ENCODE measurements at regions not wholly inside any gene's neighbourhood (a gene's known extent, or its start where the extent isn't known, plus 50 kb on each side); places are given as distances from the start of the nearest gene placed in this dataset.

DNA sequence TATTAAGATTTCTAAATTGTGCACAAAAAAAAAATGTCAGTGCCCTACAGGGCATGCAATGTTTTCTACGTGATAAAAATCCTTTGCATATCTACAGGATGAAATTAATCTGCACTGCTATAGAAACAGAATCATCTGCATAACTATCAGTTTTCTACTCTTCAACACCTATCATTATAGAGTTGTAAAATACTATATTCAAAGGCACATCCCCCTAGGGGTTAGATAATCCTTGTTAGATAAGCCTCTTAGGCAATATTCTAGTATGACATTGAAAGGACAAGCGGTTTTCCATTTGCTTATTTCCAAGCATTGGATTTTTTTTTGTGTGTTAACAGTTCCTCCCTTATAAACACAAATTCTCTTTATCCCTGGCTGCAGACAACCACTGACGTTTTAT lies 98.7 kb upstream of the LAMA2 start:
- DNase-seq: no peak
- intact Hi-C loops (cut with DNase I): no loop called here
- TF ChIP-seq POLR2A (IDR thresholded peaks at IDR 0.05) (no peak), EP300 (IDR thresholded peaks at IDR 0.05) (no peak)
- TF ChIP-seq, protein P1, sequence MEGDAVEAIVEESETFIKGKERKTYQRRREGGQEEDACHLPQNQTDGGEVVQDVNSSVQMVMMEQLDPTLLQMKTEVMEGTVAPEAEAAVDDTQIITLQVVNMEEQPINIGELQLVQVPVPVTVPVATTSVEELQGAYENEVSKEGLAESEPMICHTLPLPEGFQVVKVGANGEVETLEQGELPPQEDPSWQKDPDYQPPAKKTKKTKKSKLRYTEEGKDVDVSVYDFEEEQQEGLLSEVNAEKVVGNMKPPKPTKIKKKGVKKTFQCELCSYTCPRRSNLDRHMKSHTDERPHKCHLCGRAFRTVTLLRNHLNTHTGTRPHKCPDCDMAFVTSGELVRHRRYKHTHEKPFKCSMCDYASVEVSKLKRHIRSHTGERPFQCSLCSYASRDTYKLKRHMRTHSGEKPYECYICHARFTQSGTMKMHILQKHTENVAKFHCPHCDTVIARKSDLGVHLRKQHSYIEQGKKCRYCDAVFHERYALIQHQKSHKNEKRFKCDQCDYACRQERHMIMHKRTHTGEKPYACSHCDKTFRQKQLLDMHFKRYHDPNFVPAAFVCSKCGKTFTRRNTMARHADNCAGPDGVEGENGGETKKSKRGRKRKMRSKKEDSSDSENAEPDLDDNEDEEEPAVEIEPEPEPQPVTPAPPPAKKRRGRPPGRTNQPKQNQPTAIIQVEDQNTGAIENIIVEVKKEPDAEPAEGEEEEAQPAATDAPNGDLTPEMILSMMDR (IDR thresholded peaks at IDR 0.05): no peak
- Histone ChIP-seq H3K36me3 (no peaks in the 10 kb centered on the region), H3K4me1 (ENCODE audit: insufficient read depth) (no peaks in the 10 kb centered on the region), H3K27me3 (no peaks in the 10 kb centered on the region), H3K27ac (no peak overlapping the region), H3K4me3 (no peak overlapping the region), H3K9me3 (no peaks in the 10 kb centered on the region)
- WGBS, 3 donors: 60 to 79% (median 72%) methylated on average over 3 of the region's 3 CpGs

DNA sequence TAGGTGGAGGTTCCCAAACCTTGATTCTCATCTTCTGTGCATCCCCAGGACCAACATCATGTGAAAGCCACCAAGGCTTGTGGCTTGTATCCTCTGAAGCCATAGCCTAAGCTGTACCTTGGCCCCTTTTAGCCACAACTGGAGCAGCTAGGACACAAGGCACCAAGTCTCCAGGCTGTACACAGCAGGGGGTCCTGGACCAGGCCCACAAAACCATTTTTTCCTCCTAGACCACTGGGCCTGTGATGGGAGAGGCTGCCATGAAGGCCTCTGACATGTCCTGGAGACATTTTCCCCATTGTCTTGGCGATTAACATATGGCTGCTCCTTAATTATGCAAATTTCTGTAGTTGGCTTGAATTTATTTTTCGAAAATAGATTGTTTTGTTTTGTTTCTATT lies 114.8 kb upstream of the LAMA2 start:
- 75 to 84% (median 79%) methylated on average over 2 of the region's 2 CpGs for WGBS, 3 donors
- TF ChIP-seq EP300 (IDR thresholded peaks at IDR 0.05): no peak
- TF ChIP-seq, protein P1 (IDR thresholded peaks at IDR 0.05): no peak
- TF ChIP-seq POLR2A (IDR thresholded peaks at IDR 0.05): no peak
- Histone ChIP-seq H3K9me3 (no peaks in the 10 kb centered on the region), H3K27ac (no peak overlapping the region), H3K36me3 (no peaks in the 10 kb centered on the region), H3K4me1 (ENCODE audit: insufficient read depth) (no peaks in the 10 kb centered on the region), H3K27me3 (no peaks in the 10 kb centered on the region), H3K4me3 (no peak overlapping the region)
- intact Hi-C loops (cut with DNase I): no loop called here
- DNase-seq: no peak

DNA sequence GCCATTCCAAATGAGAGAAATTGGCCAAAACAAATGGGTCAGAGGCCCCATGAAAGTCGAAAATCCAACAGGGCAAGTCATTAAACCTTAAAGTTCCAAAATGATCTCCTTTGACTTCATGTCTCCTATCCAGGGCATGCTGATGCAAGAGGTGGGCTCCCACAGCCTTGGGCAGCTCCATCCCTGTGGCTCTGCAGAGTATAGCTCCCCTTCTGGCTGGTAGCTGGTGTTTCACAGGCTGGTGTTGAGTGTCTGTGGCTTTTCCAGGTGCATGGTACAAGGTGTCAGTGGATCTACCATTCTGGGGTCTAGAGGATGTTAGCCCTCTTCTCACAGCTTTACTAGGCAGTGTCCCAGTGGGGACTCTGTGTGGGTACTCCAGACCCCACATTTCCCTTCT lies 115.2 kb upstream of the LAMA2 start:
- no peaks in the 10 kb centered on the region for H3K27me3 ChIP-seq
- 60 to 84% (median 64%) methylated on average over 1 of the region's 1 CpG for WGBS, 3 donors
- no peaks in the 10 kb centered on the region for H3K9me3 ChIP-seq
- no peak overlapping the region for H3K4me3 ChIP-seq
- H3K27ac ChIP-seq: no peak overlapping the region
- intact Hi-C loops (cut with DNase I): no loop called here
- no peak for TF ChIP-seq POLR2A (IDR thresholded peaks at IDR 0.05)
- no peak for TF ChIP-seq EP300 (IDR thresholded peaks at IDR 0.05)
- TF ChIP-seq, protein P1 (IDR thresholded peaks at IDR 0.05): no peak
- no peak for DNase-seq
- H3K4me1 ChIP-seq (ENCODE audit: insufficient read depth): no peaks in the 10 kb centered on the region
- H3K36me3 ChIP-seq: no peaks in the 10 kb centered on the region

DNA sequence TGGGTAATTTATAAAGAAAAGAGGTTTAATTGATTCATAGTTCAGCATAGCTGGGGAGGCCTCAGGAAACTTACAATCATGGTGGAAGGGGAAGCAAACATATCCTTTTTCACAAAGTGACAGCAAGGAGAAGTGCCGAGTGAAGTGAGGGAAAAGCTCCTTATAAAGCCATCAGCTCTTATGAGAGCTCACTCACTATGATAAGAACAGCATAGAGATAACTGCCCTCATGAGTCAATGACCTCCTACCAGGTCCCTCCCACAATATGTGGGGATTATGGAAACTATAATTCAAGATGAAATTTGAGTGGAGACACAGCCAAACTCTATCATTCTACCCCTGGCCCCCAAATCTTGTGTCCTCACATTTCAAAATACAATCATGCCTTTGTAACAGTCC lies 115.8 kb upstream of the LAMA2 start:
- 75 to 83% (median 80%) methylated on average over 1 of the region's 1 CpG for WGBS, 3 donors
- no peaks in the 10 kb centered on the region for H3K4me1 ChIP-seq (ENCODE audit: insufficient read depth)
- no peak overlapping the region for H3K4me3 ChIP-seq
- no peaks in the 10 kb centered on the region for H3K36me3 ChIP-seq
- no peaks in the 10 kb centered on the region for H3K9me3 ChIP-seq
- no peaks in the 10 kb centered on the region for H3K27me3 ChIP-seq
- DNase-seq: no peak
- intact Hi-C loops (cut with DNase I): no loop called here
- TF ChIP-seq, protein P1 (IDR thresholded peaks at IDR 0.05): no peak
- TF ChIP-seq EP300 (IDR thresholded peaks at IDR 0.05) (no peak), POLR2A (IDR thresholded peaks at IDR 0.05) (no peak)
- H3K27ac ChIP-seq: no peak overlapping the region
